ENCODE measurements at regions not wholly inside any gene's neighbourhood (a gene's known extent, or its start where the extent isn't known, plus 50 kb on each side); places are given as distances from the start of the nearest gene placed in this dataset.
"Not testable (repeated sequence)": the region's sequence is repeated elsewhere in the genome, so short reads cannot be mapped to it uniquely, and the experiment has no call there.

GRCh38 chr5:89712134-89712700 lies 697.3 kb downstream of the CETN3 start:
- DNase-seq = no peak

- no peak for DNase-seq
These were observed 698.0 kb downstream of the CETN3 start for GRCh38 chr5:89711526-89711925.

- DNase-seq = no peak
These were observed 699.5 kb downstream of the CETN3 start for GRCh38 chr5:89710006-89710405.

GRCh38 chr5:89707891-89708290 lies 701.7 kb downstream of the CETN3 start:
- no peak for DNase-seq

- DNase-seq = no peak
These were observed 702.8 kb downstream of the CETN3 start for GRCh38 chr5:89706731-89707130.

GRCh38 chr5:89703817-89704216 lies 705.7 kb downstream of the CETN3 start:
- no peak for DNase-seq

GRCh38 chr5:89698028-89698427 lies 711.5 kb downstream of the CETN3 start:
- peak; percentile 25 for DNase-seq

GRCh38 chr5:89697581-89697980 lies 712.0 kb downstream of the CETN3 start:
- DNase-seq = peak; percentile 45

- no peak for DNase-seq
These were observed 714.2 kb downstream of the CETN3 start for GRCh38 chr5:89695371-89695770.

- DNase-seq = no peak
These were observed 715.5 kb downstream of the CETN3 start for GRCh38 chr5:89694026-89694550.

GRCh38 chr5:89690331-89690730 lies 719.2 kb downstream of the CETN3 start:
- no peak for DNase-seq

- DNase-seq = peak; percentile 20
These were observed 723.3 kb downstream of the CETN3 start for GRCh38 chr5:89686081-89686765.

- DNase-seq = no peak
These were observed 732.9 kb downstream of the CETN3 start for GRCh38 chr5:89676634-89677033.

GRCh38 chr5:89673019-89673418 lies 736.5 kb downstream of the CETN3 start:
- no peak for DNase-seq

GRCh38 chr5:89668821-89669220 lies 740.7 kb downstream of the CETN3 start:
- no peak for DNase-seq

GRCh38 chr5:89662499-89662898 lies 747.1 kb downstream of the CETN3 start:
- no peak for DNase-seq

GRCh38 chr5:89638871-89639270 lies 755.9 kb upstream of the MEF2C start:
- DNase-seq = no peak

GRCh38 chr5:89634176-89634575 lies 751.2 kb upstream of the MEF2C start:
- not testable (repeated sequence) for DNase-seq

GRCh38 chr5:89630064-89630463 lies 747.1 kb upstream of the MEF2C start:
- not testable (repeated sequence) for DNase-seq

- DNase-seq = no peak
These were observed 746.1 kb upstream of the MEF2C start for GRCh38 chr5:89628876-89629635.

GRCh38 chr5:89615839-89616518 lies 733.0 kb upstream of the MEF2C start:
- no peak for DNase-seq

GRCh38 chr5:89613222-89613956 lies 730.4 kb upstream of the MEF2C start:
- no peak for DNase-seq
